Neural cell (in vitro differentiated cells): ENCODE measurements at regions not wholly inside any gene's neighbourhood (a gene's known extent, or its start where the extent isn't known, plus 50 kb on each side); places are given as distances from the start of the nearest gene placed in this dataset.

ENCODE experiments used
- H2AFZ ChIP-seq: fragments of 200-600, 300-800 bp; sonication (generic), shearing (Covaris generic); 2 replicates; pipeline ENCODE4 v1.6.0; 2014; ENCODE audit warnings: low read depth, mild to moderate bottlenecking, antibody characterized with exemption, low read length, moderate library complexity
- H3F3A ChIP-seq: fragments of 200-600 bp; shearing (Covaris generic); 2 replicates; pipeline ENCODE4 v1.6.1; 2016; ENCODE audit warnings: mild to moderate bottlenecking, moderate library complexity, mixed read lengths, antibody characterized with exemption, low read length; ENCODE audit not compliant: insufficient read depth, poor library complexity, severe bottlenecking
- H3K27ac ChIP-seq: fragments of 200-600, 300-800 bp; sonication (generic), shearing (Covaris generic); 2 replicates; pipeline ENCODE4 v1.5.1; 2014; ENCODE audit warnings: mild to moderate bottlenecking, low read length, moderate library complexity
- H3K27me3 ChIP-seq: fragments of 300-800, 200-600 bp; sonication (generic), shearing (Covaris generic); 2 replicates; pipeline ENCODE4 v1.6.0; 2014; ENCODE audit warnings: mild to moderate bottlenecking, low read depth, low read length, moderate library complexity; ENCODE audit not compliant: insufficient read depth
- H3K36me3 ChIP-seq: fragments of 300-800, 200-600 bp; sonication (generic), shearing (Covaris generic); 2 replicates; pipeline ENCODE4 v1.5.1; 2014; ENCODE audit warnings: mild to moderate bottlenecking, antibody characterized with exemption, low read length, moderate library complexity; ENCODE audit not compliant: insufficient read depth
- H3K4me2 ChIP-seq: fragments of 300-800, 200-600 bp; sonication (generic), shearing (Covaris generic); 2 replicates; pipeline ENCODE4 v1.6.0; 2014; ENCODE audit warnings: mild to moderate bottlenecking, low read length
- H3K4me3 ChIP-seq: fragments of 300-800, 200-600 bp; sonication (generic), shearing (Covaris generic); 2 replicates; pipeline ENCODE4 v1.5.1; 2014; ENCODE audit warnings: mild to moderate bottlenecking, low read length, moderate library complexity
- H3K79me2 ChIP-seq: fragments of 200-600 bp; shearing (Covaris generic); replicated peaks from 2 replicates; pipeline ENCODE4 v1.6.0; 2014; ENCODE audit warnings: mild to moderate bottlenecking, low read length, moderate library complexity; ENCODE audit not compliant: insufficient read depth
- H3K9ac ChIP-seq: fragments of 300-800, 200-600 bp; sonication (generic), shearing (Covaris generic); 2 replicates; pipeline ENCODE4 v1.6.1; 2016; ENCODE audit warnings: mild to moderate bottlenecking, low read length, mixed read lengths
- H3K9me2 ChIP-seq: fragments of 200-600 bp; shearing (Covaris generic); 2 replicates; pipeline ENCODE4 v1.6.1; 2016; ENCODE audit warnings: mild to moderate bottlenecking, low read length, mixed read lengths; ENCODE audit not compliant: insufficient read depth
- H3K9me3 ChIP-seq: fragments of 200-600, 300-800 bp; sonication (generic), shearing (Covaris generic); 2 replicates; pipeline ENCODE4 v1.6.1; 2016; ENCODE audit warnings: mild to moderate bottlenecking, mixed run types, low read length, moderate library complexity, mixed read lengths
- H4K20me1 ChIP-seq: fragments of 200-600 bp; shearing (Covaris generic); 2 replicates; pipeline ENCODE4 v1.6.1; 2016; ENCODE audit warnings: mild to moderate bottlenecking, mixed run types; ENCODE audit not compliant: insufficient read depth
- CTCF ChIP-seq: fragments of 450-650 bp; IDR thresholded peaks from 2 replicates; pipeline ENCODE4 v1.5.1; 2014; ENCODE audit warnings: antibody characterized with exemption, mild to moderate bottlenecking, moderate library complexity; ENCODE audit not compliant: poor library complexity, severe bottlenecking
- EP300 ChIP-seq: fragments of 450-650 bp; conservative IDR thresholded peaks from 2 replicates; pipeline ENCODE4 v1.6.1; 2014; ENCODE audit warnings: antibody characterized with exemption, mild to moderate bottlenecking, moderate library complexity; ENCODE audit not compliant: poor library complexity, severe bottlenecking
- EZH2 ChIP-seq: fragments of 200-600, 300-800 bp; shearing (Covaris generic), sonication (generic); IDR thresholded peaks from 2 replicates; pipeline ENCODE4 v1.6.1; 2014; ENCODE audit warnings: antibody characterized with exemption, low read length, borderline replicate concordance, mild to moderate bottlenecking; ENCODE audit not compliant: insufficient read depth, poor library complexity, severe bottlenecking
- MXI1 ChIP-seq: fragments of 450-650 bp; conservative IDR thresholded peaks from 2 replicates; pipeline ENCODE4 v1.6.1; 2014; ENCODE audit warnings: antibody characterized with exemption, mild to moderate bottlenecking; ENCODE audit not compliant: poor library complexity, severe bottlenecking
- POLR2AphosphoS5 ChIP-seq: IDR thresholded peaks from 2 replicates; pipeline ENCODE4 v1.6.1; 2012
- RAD21 ChIP-seq: fragments of 450-650 bp; conservative IDR thresholded peaks from 2 replicates; pipeline ENCODE4 v1.6.1; 2014; ENCODE audit warnings: antibody characterized with exemption, mild to moderate bottlenecking, moderate library complexity
- REST ChIP-seq: IDR thresholded peaks from 2 replicates; pipeline ENCODE4 v1.6.1; 2012; ENCODE audit warnings: borderline replicate concordance
- SMC3 ChIP-seq: fragments of 450-650 bp; conservative IDR thresholded peaks from 2 replicates; pipeline ENCODE4 v1.6.1; 2014; ENCODE audit warnings: antibody characterized with exemption, mild to moderate bottlenecking, moderate library complexity; ENCODE audit not compliant: poor library complexity
- TAF1 ChIP-seq: IDR thresholded peaks from 2 replicates; pipeline ENCODE4 v1.6.1; 2012; ENCODE audit warnings: low read depth

- H3K27ac ChIP-seq, result no peak overlapping the region
- no peaks in the 10 kb centered on the region for H3K9me3 ChIP-seq
- no peaks in the 10 kb centered on the region for H3K9me2 ChIP-seq
- no peaks in the 10 kb centered on the region for H4K20me1 ChIP-seq
- H3K36me3 ChIP-seq, result no peaks in the 10 kb centered on the region
- H3K79me2 ChIP-seq, result no peaks in the 10 kb centered on the region
- no peak overlapping the region for H3K4me2 ChIP-seq
- no peak overlapping the region for H3K9ac ChIP-seq
- H3F3A ChIP-seq, result no peaks in the 10 kb centered on the region
- H3K27me3 ChIP-seq, result no peaks in the 10 kb centered on the region
- H3K4me3 ChIP-seq, result no peak overlapping the region
- no peak overlapping the region for H2AFZ ChIP-seq
- TF ChIP-seq MXI1 (no peak), CTCF (no peak)
These were observed 264.8 kb downstream of the TBL1XR1 start for GRCh38 chr3:176932433-176932832.

- TF ChIP-seq MXI1 (no peak), SMC3 (no peak), CTCF (no peak), POLR2AphosphoS5 (no peak), REST (no peak), EP300 (no peak), EZH2 (no peak), TAF1 (no peak), RAD21 (no peak)
- H3K36me3 ChIP-seq, result no peaks in the 10 kb centered on the region
- H3F3A ChIP-seq, result no peaks in the 10 kb centered on the region
- H3K9ac ChIP-seq, result no peak overlapping the region
- no peaks in the 10 kb centered on the region for H3K9me3 ChIP-seq
- H3K27ac ChIP-seq, result no peak overlapping the region
- H4K20me1 ChIP-seq, result no peaks in the 10 kb centered on the region
- no peak overlapping the region for H3K4me2 ChIP-seq
- H3K4me3 ChIP-seq, result no peak overlapping the region
- no peak overlapping the region for H2AFZ ChIP-seq
- H3K79me2 ChIP-seq, result no peaks in the 10 kb centered on the region
- H3K9me2 ChIP-seq, result no peaks in the 10 kb centered on the region
- H3K27me3 ChIP-seq, result no peaks in the 10 kb centered on the region
These were observed 265.3 kb downstream of the TBL1XR1 start for GRCh38 chr3:176931991-176932390.
